GM18867 (cell line): ENCODE measurements at regions not wholly inside any gene's neighbourhood (a gene's known extent, or its start where the extent isn't known, plus 50 kb on each side); places are given as distances from the start of the nearest gene placed in this dataset.

Source experiments
- ATAC-seq: cut with Tn5 transposase; IDR thresholded peaks from one replicate; pipeline ENCODE4 v1.9.1; 2021; ENCODE audit warnings: mild to moderate bottlenecking, moderate library complexity; ENCODE audit not compliant: unreplicated experiment

GRCh38 chr22:49116486-49117120 is 711.1 kb downstream of the BRD1 start:
- ATAC-seq = no peak

GRCh38 chr22:49116021-49116420 is 711.7 kb downstream of the BRD1 start:
- ATAC-seq = no peak

- no peak for ATAC-seq
Observed at GRCh38 chr22:49115197-49115596, 712.5 kb downstream of the BRD1 start.

GRCh38 chr22:49113758-49114157 is 713.9 kb downstream of the BRD1 start:
- no peak for ATAC-seq

- no peak for ATAC-seq
Observed at GRCh38 chr22:49112661-49113626, 714.7 kb downstream of the BRD1 start.

- no peak for ATAC-seq
Observed at GRCh38 chr22:49112176-49112575, 715.5 kb downstream of the BRD1 start.

- no peak for ATAC-seq
Observed at GRCh38 chr22:49111085-49111484, 716.6 kb downstream of the BRD1 start.

GRCh38 chr22:49108636-49109315 is 718.9 kb downstream of the BRD1 start:
- ATAC-seq = no peak

GRCh38 chr22:49107961-49108530 is 719.6 kb downstream of the BRD1 start:
- no peak for ATAC-seq

- ATAC-seq = no peak
Observed at GRCh38 chr22:49107561-49107960, 720.1 kb downstream of the BRD1 start.

- ATAC-seq = no peak
Observed at GRCh38 chr22:49106842-49107152, 720.9 kb downstream of the BRD1 start.

GRCh38 chr22:49106096-49106841 is 721.4 kb downstream of the BRD1 start:
- ATAC-seq = no peak

GRCh38 chr22:49104434-49104833 is 723.2 kb downstream of the BRD1 start:
- ATAC-seq = no peak

GRCh38 chr22:49103314-49104059 is 724.2 kb downstream of the BRD1 start:
- ATAC-seq = no peak

- no peak for ATAC-seq
Observed at GRCh38 chr22:49102367-49102766, 725.3 kb downstream of the BRD1 start.

GRCh38 chr22:49101873-49102272 is 725.8 kb downstream of the BRD1 start:
- ATAC-seq = no peak

- no peak for ATAC-seq
Observed at GRCh38 chr22:49101225-49101624, 726.4 kb downstream of the BRD1 start.

GRCh38 chr22:49100773-49101172 is 726.9 kb downstream of the BRD1 start:
- no peak for ATAC-seq

GRCh38 chr22:49100316-49100715 is 727.4 kb downstream of the BRD1 start:
- no peak for ATAC-seq

GRCh38 chr22:49099496-49100124 is 728.1 kb downstream of the BRD1 start:
- no peak for ATAC-seq
